Epithelial cell of esophagus (primary cell): ENCODE measurements at regions not wholly inside any gene's neighbourhood (a gene's known extent, or its start where the extent isn't known, plus 50 kb on each side); places are given as distances from the start of the nearest gene placed in this dataset.

Experiments used
- DNase-seq: peaks from one replicate; pipeline ENCODE4 v3.0.0; 2010; ENCODE audit warnings: low read depth
- H3K4me3 ChIP-seq: 2 replicates; pipeline ENCODE4 v1.5.1; 2011; ENCODE audit warnings: mild to moderate bottlenecking, low read length, control low read depth
- CTCF ChIP-seq: IDR thresholded peaks from 2 replicates; pipeline ENCODE4 v1.5.1; 2011; ENCODE audit warnings: low read depth, mild to moderate bottlenecking, low read length, control low read depth, inconsistent platforms; ENCODE audit not compliant: insufficient read depth; ENCODE audit errors: missing control alignments

GRCh38 chr11:69869311-69869939, 50.2 kb upstream of the FGF3 start:
- no peak for DNase-seq

GRCh38 chr11:69870766-69871165, 51.5 kb upstream of the FGF3 start:
- H3K4me3 ChIP-seq: no peak overlapping the region
- no peak for TF ChIP-seq CTCF
- no peak for DNase-seq

More at GRCh38 chr11:69869311-69869939, 50.2 kb upstream of the FGF3 start:
- H3K4me3 ChIP-seq: no peak overlapping the region
- TF ChIP-seq CTCF: no peak

GRCh38 chr11:69873166-69874077, 54.2 kb upstream of the FGF3 start:
- DNase-seq: no peak
- no peak overlapping the region for H3K4me3 ChIP-seq
- TF ChIP-seq CTCF: no peak

- no peak for DNase-seq
- no peak for TF ChIP-seq CTCF
- H3K4me3 ChIP-seq: no peak overlapping the region
These were observed 55.2 kb upstream of the FGF3 start for GRCh38 chr11:69874178-69874983.

GRCh38 chr11:69874984-69875624, 55.9 kb upstream of the FGF3 start:
- H3K4me3 ChIP-seq: no peak overlapping the region
- TF ChIP-seq CTCF: no peak
- DNase-seq: no peak

- no peak for DNase-seq
- no peak for TF ChIP-seq CTCF
- H3K4me3 ChIP-seq: no peak overlapping the region
These were observed 56.8 kb upstream of the FGF3 start for GRCh38 chr11:69876013-69876412.
